ENCODE measurements at regions not wholly inside any gene's neighbourhood (a gene's known extent, or its start where the extent isn't known, plus 50 kb on each side); places are given as distances from the start of the nearest gene placed in this dataset.
"Not testable (repeated sequence)": the region's sequence is repeated elsewhere in the genome, so short reads cannot be mapped to it uniquely, and the experiment has no call there.

DNA sequence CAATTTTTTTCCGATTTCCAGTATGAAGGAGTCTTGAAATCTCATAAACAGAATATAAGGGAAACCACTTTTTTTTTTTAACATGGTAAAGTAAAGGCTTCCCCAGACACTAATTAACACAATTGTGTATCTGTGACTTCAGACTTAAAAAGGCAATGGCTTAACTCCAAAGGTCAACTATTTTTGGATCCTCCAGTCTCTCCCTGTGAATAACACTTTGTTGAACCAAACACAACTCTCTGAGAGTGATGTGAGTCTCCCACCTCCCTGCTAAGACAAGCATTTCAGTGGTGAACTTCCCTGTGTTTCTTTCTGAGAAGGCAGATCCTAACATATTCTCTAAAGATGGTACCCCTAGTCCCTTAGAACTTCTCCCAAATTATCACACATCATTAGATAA lies 219.6 kb upstream of the RBBP8 start:
- no peak for DNase-seq (ENCODE audit: low read depth)
- TF ChIP-seq POLR2A (IDR thresholded peaks at IDR 0.05; ENCODE audit: extremely low read depth, insufficient read length) (no peak), MYC (IDR thresholded peaks at IDR 0.05; ENCODE audit: low read depth, low read length) (no peak)
- TF ChIP-seq, protein P1, sequence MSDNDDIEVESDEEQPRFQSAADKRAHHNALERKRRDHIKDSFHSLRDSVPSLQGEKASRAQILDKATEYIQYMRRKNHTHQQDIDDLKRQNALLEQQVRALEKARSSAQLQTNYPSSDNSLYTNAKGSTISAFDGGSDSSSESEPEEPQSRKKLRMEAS (IDR thresholded peaks at IDR 0.05; ENCODE audit: low read depth, low read length): no peak
- TF ChIP-seq, protein P2, sequence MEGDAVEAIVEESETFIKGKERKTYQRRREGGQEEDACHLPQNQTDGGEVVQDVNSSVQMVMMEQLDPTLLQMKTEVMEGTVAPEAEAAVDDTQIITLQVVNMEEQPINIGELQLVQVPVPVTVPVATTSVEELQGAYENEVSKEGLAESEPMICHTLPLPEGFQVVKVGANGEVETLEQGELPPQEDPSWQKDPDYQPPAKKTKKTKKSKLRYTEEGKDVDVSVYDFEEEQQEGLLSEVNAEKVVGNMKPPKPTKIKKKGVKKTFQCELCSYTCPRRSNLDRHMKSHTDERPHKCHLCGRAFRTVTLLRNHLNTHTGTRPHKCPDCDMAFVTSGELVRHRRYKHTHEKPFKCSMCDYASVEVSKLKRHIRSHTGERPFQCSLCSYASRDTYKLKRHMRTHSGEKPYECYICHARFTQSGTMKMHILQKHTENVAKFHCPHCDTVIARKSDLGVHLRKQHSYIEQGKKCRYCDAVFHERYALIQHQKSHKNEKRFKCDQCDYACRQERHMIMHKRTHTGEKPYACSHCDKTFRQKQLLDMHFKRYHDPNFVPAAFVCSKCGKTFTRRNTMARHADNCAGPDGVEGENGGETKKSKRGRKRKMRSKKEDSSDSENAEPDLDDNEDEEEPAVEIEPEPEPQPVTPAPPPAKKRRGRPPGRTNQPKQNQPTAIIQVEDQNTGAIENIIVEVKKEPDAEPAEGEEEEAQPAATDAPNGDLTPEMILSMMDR (IDR thresholded peaks at IDR 0.05; ENCODE audit: low read depth, low read length): no peak
- H3K4me3 ChIP-seq (ENCODE audit: low read depth, low read length): no peak overlapping the region

DNA sequence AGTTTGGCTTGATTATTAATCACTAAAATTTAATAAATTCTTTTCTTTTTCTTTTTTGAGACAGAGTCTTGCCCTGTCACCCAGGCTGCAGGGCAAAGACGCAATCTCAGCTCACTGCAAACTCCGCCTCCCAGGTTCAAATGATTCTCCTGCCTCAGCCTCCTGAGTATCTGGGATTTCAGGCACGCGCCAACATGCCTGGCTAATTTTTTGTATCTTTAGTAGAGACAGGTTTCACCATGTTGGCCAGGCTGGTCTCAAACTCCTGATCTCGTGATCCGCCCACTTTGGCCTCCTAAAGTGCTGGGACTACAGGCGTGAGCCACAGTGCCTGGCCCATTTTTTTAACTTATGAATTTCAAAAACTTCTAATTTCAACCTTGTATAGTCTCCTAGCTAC lies 215.6 kb upstream of the RBBP8 start:
- DNase-seq (ENCODE audit: low read depth); H3K4me3 ChIP-seq (ENCODE audit: low read depth, low read length): not testable (repeated sequence)

DNA sequence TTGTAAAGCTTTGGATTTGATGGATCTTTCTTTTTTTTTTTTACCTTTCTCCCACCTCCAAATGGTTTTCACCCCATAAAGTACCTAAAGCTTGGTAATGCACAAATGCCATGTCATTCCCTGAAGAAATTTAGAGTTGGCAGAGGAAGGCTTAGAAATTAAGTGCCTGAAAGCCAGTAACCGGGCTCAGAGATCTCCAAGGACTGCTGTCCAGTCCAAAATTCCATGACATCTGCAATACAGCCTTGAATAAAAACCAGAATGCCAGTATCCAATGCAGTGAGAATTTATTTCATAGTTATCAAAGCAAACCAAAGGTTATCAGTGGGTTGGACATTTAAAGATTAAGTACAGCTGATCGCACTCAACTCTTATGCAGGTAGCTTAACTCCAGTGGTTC lies 209.9 kb upstream of the RBBP8 start:
- TF ChIP-seq MYC (IDR thresholded peaks at IDR 0.05; ENCODE audit: low read depth, low read length): no peak
- TF ChIP-seq, protein P2 (IDR thresholded peaks at IDR 0.05; ENCODE audit: low read depth, low read length): no peak
- TF ChIP-seq POLR2A (IDR thresholded peaks at IDR 0.05; ENCODE audit: extremely low read depth, insufficient read length): no peak
- TF ChIP-seq, protein P1 (IDR thresholded peaks at IDR 0.05; ENCODE audit: low read depth, low read length): no peak
- no peak for DNase-seq (ENCODE audit: low read depth)
- H3K4me3 ChIP-seq (ENCODE audit: low read depth, low read length): no peak overlapping the region

DNA sequence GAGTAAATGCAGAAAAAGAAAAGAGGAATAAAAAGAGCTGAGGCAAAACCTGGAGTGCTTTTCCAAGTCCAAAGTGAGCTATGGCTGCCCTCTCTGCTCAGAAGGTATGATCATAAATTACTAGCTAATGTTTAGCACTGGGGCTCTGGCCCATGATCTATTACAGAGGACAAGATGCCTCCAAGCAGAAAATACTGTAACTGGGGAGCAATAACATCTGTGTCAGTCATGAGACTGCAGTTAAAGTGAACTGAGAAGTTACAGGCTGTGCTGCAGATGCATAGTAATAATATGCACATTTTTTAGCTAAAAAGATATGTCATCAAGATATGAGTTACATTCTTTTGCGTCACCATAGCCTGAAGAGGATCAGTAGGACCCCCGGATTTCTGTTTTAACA lies 209.4 kb upstream of the RBBP8 start:
- TF ChIP-seq, protein P2 (IDR thresholded peaks at IDR 0.05; ENCODE audit: low read depth, low read length): no peak
- no peak for TF ChIP-seq POLR2A (IDR thresholded peaks at IDR 0.05; ENCODE audit: extremely low read depth, insufficient read length)
- no peak for TF ChIP-seq MYC (IDR thresholded peaks at IDR 0.05; ENCODE audit: low read depth, low read length)
- TF ChIP-seq, protein P1 (IDR thresholded peaks at IDR 0.05; ENCODE audit: low read depth, low read length): no peak
- no peak overlapping the region for H3K4me3 ChIP-seq (ENCODE audit: low read depth, low read length)
- DNase-seq (ENCODE audit: low read depth): no peak

DNA sequence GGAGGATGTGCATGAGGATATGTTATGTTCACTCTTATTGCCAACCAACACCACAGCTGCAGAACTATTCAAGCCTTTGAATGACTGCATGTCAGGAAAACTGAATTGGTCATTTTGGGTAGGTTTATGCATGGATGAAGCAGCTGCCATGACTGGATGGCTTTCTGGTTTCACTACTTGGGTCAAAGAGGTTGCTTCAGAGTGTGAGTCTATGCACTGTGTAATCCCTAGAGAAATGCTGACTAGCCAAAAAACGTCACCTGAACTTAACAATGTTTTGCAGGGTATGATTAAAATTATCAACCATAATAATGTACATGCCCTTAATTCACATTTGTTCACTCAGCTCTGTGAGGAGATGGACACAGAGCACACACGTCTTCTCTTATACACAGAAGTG lies 206.7 kb upstream of the RBBP8 start:
- TF ChIP-seq, protein P2 (IDR thresholded peaks at IDR 0.05; ENCODE audit: low read depth, low read length): no peak
- TF ChIP-seq POLR2A (IDR thresholded peaks at IDR 0.05; ENCODE audit: extremely low read depth, insufficient read length) (no peak), MYC (IDR thresholded peaks at IDR 0.05; ENCODE audit: low read depth, low read length) (no peak)
- TF ChIP-seq, protein P1 (IDR thresholded peaks at IDR 0.05; ENCODE audit: low read depth, low read length): no peak
- no peak overlapping the region for H3K4me3 ChIP-seq (ENCODE audit: low read depth, low read length)
- no peak for DNase-seq (ENCODE audit: low read depth)

DNA sequence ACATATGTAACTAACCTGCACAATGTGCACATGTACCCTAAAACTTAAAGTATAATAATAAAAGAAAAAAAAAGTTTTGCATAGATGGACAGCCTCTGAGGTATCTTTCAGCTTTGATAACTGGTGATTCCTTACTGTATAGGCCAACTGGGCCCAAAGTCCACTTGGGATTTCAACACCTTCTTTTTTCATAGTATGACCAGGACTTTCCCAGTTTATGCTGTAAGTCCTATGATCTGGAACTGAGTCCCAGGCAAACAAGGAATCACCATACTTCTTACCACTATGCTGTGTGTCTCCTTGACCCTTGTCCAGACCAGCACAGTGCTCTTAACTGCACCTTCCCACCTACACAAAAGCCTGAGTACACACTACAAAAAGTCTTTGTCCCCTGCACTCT lies 205.1 kb upstream of the RBBP8 start:
- TF ChIP-seq, protein P2 (IDR thresholded peaks at IDR 0.05; ENCODE audit: low read depth, low read length): no peak
- TF ChIP-seq MYC (IDR thresholded peaks at IDR 0.05; ENCODE audit: low read depth, low read length): no peak
- H3K4me3 ChIP-seq (ENCODE audit: low read depth, low read length): no peak overlapping the region
- no peak for DNase-seq (ENCODE audit: low read depth)
